ENCODE measurements at regions not wholly inside any gene's neighbourhood (a gene's known extent, or its start where the extent isn't known, plus 50 kb on each side); places are given as distances from the start of the nearest gene placed in this dataset.

DNA sequence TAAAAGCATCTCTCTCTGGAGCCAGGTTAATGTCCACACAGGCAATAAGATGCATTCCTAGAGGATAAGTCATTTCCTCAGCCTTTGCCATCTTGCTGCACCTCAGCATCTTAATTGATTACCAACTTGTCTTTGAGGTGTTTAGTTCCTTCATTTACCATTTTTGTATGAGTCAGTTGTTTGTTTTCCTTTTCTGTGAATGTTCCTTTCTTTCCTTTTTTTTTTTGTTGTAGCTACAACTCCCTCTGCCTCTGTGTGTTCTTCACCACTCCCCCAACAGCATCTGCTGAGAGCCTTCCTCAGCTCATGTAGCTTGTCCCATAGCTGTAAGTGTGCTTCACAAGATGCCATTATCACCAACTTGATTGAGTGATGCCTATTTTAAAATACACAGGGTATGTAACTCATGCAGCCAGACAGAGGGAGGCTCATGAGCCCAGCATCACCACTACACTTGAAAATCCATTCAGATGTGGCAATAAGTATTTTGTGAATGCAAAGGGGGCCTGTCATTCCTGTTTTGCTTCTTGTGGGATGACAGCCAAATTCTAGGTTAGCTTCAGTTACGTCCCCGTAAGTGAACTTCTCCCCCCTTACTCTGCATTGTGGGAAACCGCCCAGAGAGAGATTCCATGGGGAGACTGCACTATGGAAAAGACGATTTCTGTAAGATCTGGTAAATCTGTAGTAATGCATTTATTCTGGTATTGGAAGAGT is 315.9 kb upstream of the ZEB2 start:
- Mint-ChIP-seq H3K36me3 (peaks cover 3 to 7% (median 4%) of the 10 kb centered on the region in 3 donors), H3K27ac (no peak overlapping the region), H3K9me3 (no peaks in the 10 kb centered on the region)

GRCh38 chr2:144834998-144835633 is 315.2 kb upstream of the ZEB2 start:
- no peak overlapping the region for H3K4me3 Mint-ChIP-seq

More for the DNA sequence above, 315.9 kb upstream of the ZEB2 start:
- peaks cover 0 to 12% (median 1%) of the 10 kb centered on the region in 3 donors for H3K27me3 Mint-ChIP-seq (ENCODE audit: low read depth in 3 of 3)
- no peak overlapping the region for H3K4me3 Mint-ChIP-seq
- no peaks in the 10 kb centered on the region for H3K4me1 Mint-ChIP-seq
- no peak for DNase-seq

GRCh38 chr2:144834363-144834762 is 314.4 kb upstream of the ZEB2 start:
- Mint-ChIP-seq H3K27me3 (ENCODE audit: low read depth in 3 of 3) (peaks cover 0 to 12% (median 1%) of the 10 kb centered on the region in 3 donors), H3K27ac (no peak overlapping the region), H3K36me3 (peaks cover 3 to 7% (median 4%) of the 10 kb centered on the region in 3 donors), H3K4me1 (no peaks in the 10 kb centered on the region), H3K9me3 (no peaks in the 10 kb centered on the region), H3K4me3 (no peak overlapping the region)
- no peak for DNase-seq

More at GRCh38 chr2:144834998-144835633, 315.2 kb upstream of the ZEB2 start:
- Mint-ChIP-seq H3K9me3 (no peaks in the 10 kb centered on the region), H3K27ac (no peak overlapping the region), H3K4me1 (no peaks in the 10 kb centered on the region), H3K27me3 (ENCODE audit: low read depth in 3 of 3) (peaks cover 0 to 12% (median 1%) of the 10 kb centered on the region in 3 donors), H3K36me3 (peaks cover 3 to 7% (median 4%) of the 10 kb centered on the region in 3 donors)
- no peak for DNase-seq

GRCh38 chr2:144833075-144833637 is 313.2 kb upstream of the ZEB2 start:
- Mint-ChIP-seq H3K27me3 (ENCODE audit: low read depth in 3 of 3) (peaks cover 0 to 12% (median 0%) of the 10 kb centered on the region in 3 donors), H3K27ac (no peak overlapping the region), H3K36me3 (peaks cover 3 to 4% (median 3%) of the 10 kb centered on the region in 3 donors), H3K9me3 (no peaks in the 10 kb centered on the region), H3K4me1 (no peaks in the 10 kb centered on the region), H3K4me3 (no peak overlapping the region)
- DNase-seq = no peak

- Mint-ChIP-seq H3K4me3 (no peak overlapping the region), H3K27me3 (ENCODE audit: low read depth in 3 of 3) (peaks cover 0 to 10% (median 2%) of the 10 kb centered on the region in 3 donors), H3K27ac (no peak overlapping the region), H3K36me3 (peaks cover 0 to 6% (median 0%) of the 10 kb centered on the region in 3 donors), H3K4me1 (no peaks in the 10 kb centered on the region), H3K9me3 (no peaks in the 10 kb centered on the region)
- no peak for DNase-seq
These were observed 312.1 kb upstream of the ZEB2 start for GRCh38 chr2:144832048-144832447.

DNA sequence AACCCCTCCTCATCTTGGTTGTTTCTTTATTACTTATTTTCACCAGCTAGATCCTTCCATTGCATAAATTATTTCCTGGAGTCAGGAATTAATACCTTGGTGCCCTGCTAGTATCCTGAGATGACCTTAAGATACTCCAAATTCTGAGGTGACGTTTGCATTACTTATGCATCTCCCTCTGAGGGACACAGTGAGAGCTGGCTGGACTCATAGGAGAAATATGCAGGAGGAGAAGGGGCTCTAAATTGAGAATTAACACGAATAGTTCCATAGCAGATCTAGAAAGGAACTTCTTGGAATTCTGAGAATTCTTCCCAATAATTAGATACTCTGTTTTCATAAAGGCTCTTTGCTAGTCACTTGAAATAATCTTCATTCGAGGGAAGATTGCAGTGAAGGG is 310.6 kb upstream of the ZEB2 start:
- H3K36me3 Mint-ChIP-seq = peaks cover 0 to 11% (median 0%) of the 10 kb centered on the region in 3 donors
- DNase-seq = no peak
- H3K9me3 Mint-ChIP-seq = no peaks in the 10 kb centered on the region

DNA sequence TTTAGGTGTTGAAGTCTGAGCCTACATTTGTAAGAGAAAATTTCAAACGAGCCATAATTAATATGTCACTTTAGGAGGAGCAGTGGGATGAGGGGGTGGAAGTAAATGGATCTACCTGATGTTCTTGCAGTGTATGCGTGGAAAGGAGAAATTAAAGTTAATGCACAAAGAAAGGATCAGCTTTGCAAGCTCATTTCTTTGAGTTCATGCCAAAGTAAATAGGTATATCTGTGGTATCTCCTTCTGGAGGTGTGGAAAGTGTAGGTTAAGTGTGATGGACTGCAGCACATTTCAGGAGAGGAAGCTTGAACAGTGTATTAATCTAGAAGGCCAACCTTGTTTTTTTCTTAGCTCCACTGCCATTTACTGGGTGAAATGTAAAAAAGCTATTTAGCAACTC is 307.5 kb upstream of the ZEB2 start:
- no peaks in the 10 kb centered on the region for H3K4me1 Mint-ChIP-seq
- peaks cover 2 to 11% (median 4%) of the 10 kb centered on the region in 3 donors for H3K36me3 Mint-ChIP-seq
- peaks cover 0 to 4% (median 0%) of the 10 kb centered on the region in 6 donors for H3K9me3 Mint-ChIP-seq
- no peak overlapping the region for H3K4me3 Mint-ChIP-seq
- no peak for DNase-seq
- H3K27me3 Mint-ChIP-seq (ENCODE audit: low read depth in 3 of 3) = peaks cover 0 to 2% (median 0%) of the 10 kb centered on the region in 3 donors
- no peak overlapping the region for H3K27ac Mint-ChIP-seq

More for the DNA sequence above, 310.6 kb upstream of the ZEB2 start:
- Mint-ChIP-seq H3K4me3 (no peak overlapping the region), H3K27me3 (ENCODE audit: low read depth in 3 of 3) (peaks cover 0 to 2% (median 0%) of the 10 kb centered on the region in 3 donors), H3K27ac (no peak overlapping the region), H3K4me1 (no peaks in the 10 kb centered on the region)

DNA sequence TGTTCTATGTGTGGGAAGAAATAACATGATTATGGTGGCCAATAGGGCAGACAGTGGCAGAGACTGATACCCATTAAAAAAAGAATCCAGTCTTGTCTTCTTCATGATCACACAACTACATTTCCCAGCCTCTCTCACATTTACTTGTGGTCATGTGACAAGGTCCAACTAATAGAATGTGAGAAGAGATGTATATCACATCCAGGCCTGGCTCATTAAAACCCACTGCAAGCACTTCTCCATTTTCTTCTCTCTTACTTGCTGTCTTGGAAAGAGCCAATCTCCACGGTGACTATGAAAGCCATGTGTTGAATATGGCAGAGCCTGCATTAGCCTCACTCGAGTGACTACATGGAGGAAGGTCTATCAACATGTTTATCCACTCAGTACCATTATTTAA is 306.2 kb upstream of the ZEB2 start:
- Mint-ChIP-seq H3K27me3 (ENCODE audit: low read depth in 3 of 3) (peaks cover 2% of the 10 kb centered on the region in 3 donors), H3K4me3 (no peak overlapping the region), H3K27ac (no peak overlapping the region), H3K4me1 (no peaks in the 10 kb centered on the region), H3K9me3 (peaks cover 0 to 8% (median 2%) of the 10 kb centered on the region in 6 donors), H3K36me3 (peaks cover 5 to 8% (median 7%) of the 10 kb centered on the region in 3 donors)
- no peak for DNase-seq

DNA sequence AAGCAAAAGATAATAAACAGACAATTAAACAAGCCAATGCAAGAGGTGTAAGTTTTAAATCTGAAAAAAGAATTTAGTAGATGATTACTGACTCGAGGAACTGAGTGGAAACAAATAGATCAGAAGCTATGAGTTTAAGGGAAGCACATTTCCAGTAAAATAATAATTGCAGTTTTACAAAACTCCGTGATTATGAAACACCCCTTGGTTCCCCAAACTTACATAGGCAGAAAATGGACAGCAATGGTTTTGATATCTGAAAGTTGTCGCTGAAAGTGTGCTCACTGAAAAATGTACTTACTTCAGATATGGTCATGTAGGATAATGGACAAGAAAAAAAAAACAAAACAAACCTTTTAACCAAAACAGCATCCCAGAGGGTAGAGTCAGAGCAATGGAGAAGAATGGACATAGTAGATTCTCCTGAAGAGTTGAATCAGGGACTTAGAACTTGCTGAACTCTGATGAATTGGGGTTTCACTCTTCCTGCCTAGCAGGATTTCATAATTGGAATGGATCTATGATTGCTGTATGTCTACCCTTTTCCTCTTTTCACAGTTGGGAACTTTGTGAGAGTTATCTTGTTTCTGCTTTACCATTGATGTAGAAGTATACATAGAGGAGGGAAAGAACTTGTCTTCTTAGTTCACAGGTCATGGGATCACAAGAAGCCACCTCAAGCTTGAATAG is 305.6 kb upstream of the ZEB2 start:
- Mint-ChIP-seq H3K9me3 (peaks cover 0 to 12% (median 2%) of the 10 kb centered on the region in 6 donors), H3K27ac (no peak overlapping the region), H3K4me1 (no peaks in the 10 kb centered on the region), H3K27me3 (ENCODE audit: low read depth in 3 of 3) (peaks cover 2% of the 10 kb centered on the region in 3 donors), H3K36me3 (peaks cover 5 to 8% (median 7%) of the 10 kb centered on the region in 3 donors), H3K4me3 (no peak overlapping the region)
- DNase-seq = no peak

- no peaks in the 10 kb centered on the region for H3K4me1 Mint-ChIP-seq
- DNase-seq = no peak
- H3K27me3 Mint-ChIP-seq (ENCODE audit: low read depth in 3 of 3) = peaks cover 2% of the 10 kb centered on the region in 3 donors
- no peak overlapping the region for H3K27ac Mint-ChIP-seq
- peaks cover 5 to 8% (median 7%) of the 10 kb centered on the region in 3 donors for H3K36me3 Mint-ChIP-seq
- peaks cover 0 to 16% (median 3%) of the 10 kb centered on the region in 6 donors for H3K9me3 Mint-ChIP-seq
- no peak overlapping the region for H3K4me3 Mint-ChIP-seq
These were observed 304.6 kb upstream of the ZEB2 start for GRCh38 chr2:144824306-144825080.

- no peak overlapping the region for H3K4me3 Mint-ChIP-seq
- H3K27ac Mint-ChIP-seq = no peak overlapping the region
- H3K4me1 Mint-ChIP-seq = no peaks in the 10 kb centered on the region
- peaks cover 2% of the 10 kb centered on the region in 3 donors for H3K27me3 Mint-ChIP-seq (ENCODE audit: low read depth in 3 of 3)
- H3K36me3 Mint-ChIP-seq = peaks cover 5 to 7% (median 6%) of the 10 kb centered on the region in 3 donors
- H3K9me3 Mint-ChIP-seq = peaks cover 0 to 16% (median 3%) of the 10 kb centered on the region in 6 donors
- DNase-seq = no peak
These were observed 303.0 kb upstream of the ZEB2 start for GRCh38 chr2:144822966-144823365.

- no peaks in the 10 kb centered on the region for H3K9me3 Mint-ChIP-seq
- H3K4me3 Mint-ChIP-seq = no peak overlapping the region
- no peaks in the 10 kb centered on the region for H3K36me3 Mint-ChIP-seq
- H3K27ac Mint-ChIP-seq = no peak overlapping the region
- no peaks in the 10 kb centered on the region for H3K4me1 Mint-ChIP-seq
- DNase-seq = no peak
- peaks cover 0 to 5% (median 0%) of the 10 kb centered on the region in 3 donors for H3K27me3 Mint-ChIP-seq (ENCODE audit: low read depth in 3 of 3)
These were observed 292.4 kb upstream of the ZEB2 start for GRCh38 chr2:144812288-144812687.

DNA sequence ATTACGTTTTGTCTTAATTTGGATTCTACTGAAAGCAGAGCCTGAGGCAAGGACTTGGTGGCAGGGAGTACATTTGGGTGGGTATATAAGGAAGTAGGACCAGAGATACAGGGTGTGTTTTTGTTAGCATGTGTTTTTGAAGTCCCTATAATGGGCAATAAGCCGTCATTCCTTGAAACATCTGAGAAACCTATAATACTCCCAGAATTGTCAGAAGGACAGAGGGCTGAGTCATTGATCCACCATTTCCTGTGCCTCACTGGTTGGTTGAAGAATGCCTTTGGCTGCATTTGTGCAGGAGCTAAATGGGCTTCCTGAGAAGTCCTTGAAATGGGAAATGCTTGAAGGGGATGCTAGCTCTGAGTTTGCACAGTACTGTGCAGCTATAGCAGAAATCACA is 281.8 kb upstream of the ZEB2 start:
- Mint-ChIP-seq H3K27me3 (ENCODE audit: low read depth in 3 of 3) (peaks cover 0 to 2% (median 0%) of the 10 kb centered on the region in 3 donors), H3K27ac (no peak overlapping the region), H3K9me3 (no peaks in the 10 kb centered on the region), H3K36me3 (peaks cover 0 to 8% (median 4%) of the 10 kb centered on the region in 3 donors), H3K4me1 (no peaks in the 10 kb centered on the region), H3K4me3 (no peak overlapping the region)
- no peak for DNase-seq
